ENCODE measurements at regions not wholly inside any gene's neighbourhood (a gene's known extent, or its start where the extent isn't known, plus 50 kb on each side); places are given as distances from the start of the nearest gene placed in this dataset.

- TF ChIP-seq GATA2 (IDR thresholded peaks at IDR 0.05; ENCODE audit: low read depth, low read length) (no peak), GATA3 (IDR thresholded peaks at IDR 0.05; ENCODE audit: low read depth, low read length) (no peak)
These were observed 58.0 kb upstream of the RAB3GAP2 start for GRCh38 chr1:220330265-220330664.

All from SH-SY5Y (cell line).